ENCODE measurements at regions not wholly inside any gene's neighbourhood (a gene's known extent, or its start where the extent isn't known, plus 50 kb on each side); places are given as distances from the start of the nearest gene placed in this dataset.

DNA sequence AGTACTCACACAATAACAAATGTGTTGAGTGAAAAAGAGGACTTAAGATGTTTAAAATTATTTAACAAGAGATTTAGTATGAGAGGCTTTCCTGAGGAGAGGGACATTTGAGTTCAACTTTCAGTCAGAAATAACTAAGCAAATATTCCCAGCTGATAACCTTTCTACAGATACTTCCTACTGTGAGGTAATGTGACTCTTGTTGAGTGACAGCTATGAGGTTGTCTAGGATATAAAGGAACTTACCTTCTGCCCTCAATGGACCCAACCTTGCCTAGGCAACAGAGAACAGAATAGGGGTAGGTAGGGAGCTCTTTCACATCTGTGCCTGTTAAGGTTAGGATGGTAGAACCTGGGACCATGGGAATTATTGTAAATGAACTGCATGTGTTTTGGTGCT, 54.7 kb downstream of the GLUD2 start:
- no peak for DNase-seq

DNA sequence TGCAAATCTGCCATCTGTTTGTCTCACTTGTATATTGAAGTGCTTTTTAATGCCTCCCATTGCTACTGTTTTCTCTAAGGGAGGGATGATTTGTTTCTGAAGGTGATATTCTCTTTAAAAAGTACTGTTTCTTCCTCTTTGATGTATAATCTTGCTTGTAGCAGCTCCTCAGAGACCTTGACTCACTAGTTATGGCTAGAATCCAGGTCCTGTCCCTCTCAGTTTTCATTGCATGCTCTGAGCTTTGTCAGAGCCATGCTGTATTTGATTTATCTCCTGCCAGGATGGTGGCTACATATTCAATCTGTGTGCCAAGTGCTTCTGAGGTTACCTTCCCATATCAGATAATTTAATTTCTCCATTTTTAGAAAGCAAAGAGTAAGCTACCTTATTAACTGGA, 56.0 kb downstream of the GLUD2 start:
- no peak for DNase-seq

DNA sequence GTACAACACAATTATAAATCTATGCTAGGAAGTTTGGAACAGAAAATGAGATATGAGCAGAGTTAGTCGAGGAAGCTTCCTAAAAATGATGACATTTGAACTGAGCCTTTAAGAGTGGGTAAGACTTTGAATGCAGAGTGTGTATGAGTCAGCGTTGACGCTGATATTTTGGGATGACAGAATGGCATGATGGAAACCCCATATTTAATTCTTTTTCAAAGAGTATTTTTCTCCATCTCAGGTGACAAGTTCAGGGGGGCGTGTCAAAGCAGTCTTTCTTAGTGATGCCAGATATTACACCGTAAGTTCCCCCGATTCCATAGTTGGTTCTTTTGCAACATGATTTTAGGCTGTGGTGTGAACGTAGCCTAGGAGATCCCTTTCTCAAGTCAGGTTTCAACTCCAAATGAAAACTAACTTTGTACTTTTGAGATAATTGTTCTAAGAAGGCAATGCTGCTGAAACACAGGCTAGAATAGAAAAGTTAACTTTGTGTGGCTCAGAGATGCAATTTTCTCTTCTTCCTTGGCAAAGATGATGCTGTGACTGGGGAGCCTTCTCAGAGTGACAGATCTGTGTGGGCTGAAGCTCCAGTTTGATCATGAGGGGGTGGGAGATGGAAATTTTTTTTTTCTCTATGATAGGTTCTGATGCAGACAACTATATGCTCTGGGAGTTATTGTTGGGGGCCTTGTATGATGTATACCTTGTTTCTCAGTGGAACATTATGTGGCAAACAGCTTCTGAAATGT, 59.2 kb downstream of the GLUD2 start:
- no peak for DNase-seq

DNA sequence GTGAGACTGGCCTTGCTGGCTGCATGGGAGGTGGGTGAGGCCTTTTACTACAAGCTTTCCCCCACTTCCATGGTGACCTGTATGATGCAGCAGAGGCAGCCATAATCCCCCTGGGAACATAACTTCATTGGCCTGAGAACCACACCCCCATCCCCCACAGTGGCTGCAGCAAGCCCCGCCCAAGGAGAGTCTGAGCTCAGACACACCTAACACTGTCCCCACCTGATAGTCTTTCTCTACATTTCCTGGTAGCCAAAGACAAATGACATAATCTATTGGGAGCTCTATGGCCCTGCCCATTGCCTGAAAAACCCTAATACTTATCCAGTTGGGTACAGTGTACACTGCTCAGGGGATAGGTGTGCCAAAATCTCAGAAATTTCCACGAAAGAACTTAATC, 62.6 kb downstream of the GLUD2 start:
- no peak for DNase-seq

GRCh38 chrX:121110536-121110935, 63.1 kb downstream of the GLUD2 start:
- no peak for DNase-seq

DNA sequence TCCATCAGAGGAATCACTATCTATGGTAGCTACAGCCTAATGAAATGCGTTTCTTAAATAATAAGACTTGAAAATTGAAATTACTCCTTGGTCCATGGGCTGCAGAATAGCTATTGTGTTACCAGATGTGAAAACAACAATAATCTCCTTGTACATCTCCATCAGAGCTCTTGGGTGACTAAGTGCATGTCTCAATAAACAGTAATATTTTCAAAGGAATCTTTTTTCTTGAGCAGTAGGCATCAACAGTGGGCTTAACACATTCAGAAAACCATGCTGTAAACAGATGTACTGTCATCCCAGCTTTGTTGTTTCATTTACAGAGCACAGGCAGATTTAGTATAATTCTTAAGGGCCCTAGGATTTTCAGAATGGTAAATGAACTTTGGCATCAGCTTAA, 67.3 kb downstream of the GLUD2 start:
- no peak for DNase-seq

GRCh38 chrX:121120690-121121605, 73.5 kb downstream of the GLUD2 start:
- no peak for DNase-seq

- no peak for DNase-seq
Observed at GRCh38 chrX:121122332-121122731, 74.9 kb downstream of the GLUD2 start.

- no peak for DNase-seq
Observed at GRCh38 chrX:121128925-121129877, 81.8 kb downstream of the GLUD2 start.

DNA sequence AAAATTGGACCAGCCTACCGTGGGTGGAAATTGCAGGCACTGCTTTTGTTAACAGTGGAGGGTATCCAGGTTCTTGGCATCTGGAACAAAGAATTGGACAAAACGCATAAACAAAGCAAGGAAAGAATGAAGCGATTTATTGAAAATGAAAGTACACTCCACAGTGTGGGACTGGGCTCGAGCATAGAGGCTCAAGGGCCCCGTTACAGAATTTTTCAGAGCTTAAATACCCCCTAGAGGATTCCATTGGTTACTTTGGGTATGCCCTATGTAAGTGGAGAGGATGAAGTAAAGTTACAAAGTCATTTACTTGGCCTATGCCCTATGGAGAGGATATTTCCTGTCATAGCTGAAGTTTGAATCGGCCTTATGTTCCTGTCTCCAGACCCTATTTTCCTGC, 85.3 kb downstream of the GLUD2 start:
- DNase-seq: no peak

DNA sequence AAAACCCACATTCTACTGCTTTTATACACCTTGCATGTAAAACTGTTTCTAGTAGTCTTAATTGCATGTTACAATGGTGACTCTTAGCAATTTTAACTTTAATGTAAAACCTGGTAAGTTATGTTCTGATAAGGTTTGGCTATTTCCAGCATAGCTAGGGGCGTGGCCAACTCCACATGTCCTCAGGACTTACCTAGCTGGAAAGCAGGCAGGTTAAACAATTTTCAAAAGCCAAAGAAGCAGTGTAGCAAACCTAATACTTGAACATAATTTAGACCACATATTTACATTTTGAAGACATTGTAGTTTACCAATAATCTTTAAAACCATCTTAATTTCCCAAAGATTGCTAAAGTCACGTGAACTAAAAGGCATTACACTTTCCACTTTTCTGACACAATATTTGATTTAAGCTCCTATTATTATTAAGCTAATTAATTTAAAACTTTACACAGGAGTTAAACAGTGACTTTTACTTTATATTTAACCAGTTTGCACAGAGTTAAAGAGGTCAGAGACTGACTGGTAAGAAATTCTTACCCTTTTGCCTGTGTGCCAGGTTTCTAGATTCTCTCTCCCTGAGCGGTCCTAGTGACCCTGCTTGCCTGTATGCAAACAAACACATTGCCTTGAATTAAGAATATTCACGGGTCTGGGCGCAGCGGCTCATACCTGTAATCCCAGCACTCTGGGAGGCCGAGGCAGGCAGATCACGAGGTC, 88.2 kb downstream of the GLUD2 start:
- no peak for DNase-seq

DNA sequence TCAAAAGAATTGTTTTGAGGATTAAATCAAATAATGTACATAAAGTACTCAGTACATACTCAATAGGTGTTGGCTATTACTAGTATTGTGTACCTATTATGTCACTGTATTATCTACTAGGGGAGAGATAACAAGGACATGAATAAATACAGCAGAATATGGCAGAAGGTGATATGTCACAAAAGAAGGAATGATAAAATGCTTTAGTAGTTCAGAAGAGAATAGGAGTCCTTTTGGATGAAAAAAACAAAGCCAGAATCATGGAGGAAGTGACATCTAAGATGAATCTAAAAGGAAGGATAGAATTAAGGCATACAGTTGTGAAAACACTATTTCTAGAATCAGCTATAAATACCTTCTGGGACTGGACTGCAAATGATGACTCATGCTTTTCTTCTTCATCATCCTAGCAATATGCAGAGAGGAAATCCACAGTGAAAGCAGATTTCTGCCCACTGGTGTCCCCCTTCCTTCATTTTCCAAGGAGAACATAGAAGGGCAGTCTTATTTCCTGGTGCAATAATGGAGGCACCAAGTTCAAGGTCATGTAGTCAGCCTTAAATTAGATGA, 98.7 kb downstream of the GLUD2 start:
- no peak for DNase-seq

GRCh38 chrX:121150217-121150616, 102.8 kb downstream of the GLUD2 start:
- no peak for DNase-seq

- no peak for DNase-seq
Observed at GRCh38 chrX:121151293-121151692, 103.9 kb downstream of the GLUD2 start.

DNA sequence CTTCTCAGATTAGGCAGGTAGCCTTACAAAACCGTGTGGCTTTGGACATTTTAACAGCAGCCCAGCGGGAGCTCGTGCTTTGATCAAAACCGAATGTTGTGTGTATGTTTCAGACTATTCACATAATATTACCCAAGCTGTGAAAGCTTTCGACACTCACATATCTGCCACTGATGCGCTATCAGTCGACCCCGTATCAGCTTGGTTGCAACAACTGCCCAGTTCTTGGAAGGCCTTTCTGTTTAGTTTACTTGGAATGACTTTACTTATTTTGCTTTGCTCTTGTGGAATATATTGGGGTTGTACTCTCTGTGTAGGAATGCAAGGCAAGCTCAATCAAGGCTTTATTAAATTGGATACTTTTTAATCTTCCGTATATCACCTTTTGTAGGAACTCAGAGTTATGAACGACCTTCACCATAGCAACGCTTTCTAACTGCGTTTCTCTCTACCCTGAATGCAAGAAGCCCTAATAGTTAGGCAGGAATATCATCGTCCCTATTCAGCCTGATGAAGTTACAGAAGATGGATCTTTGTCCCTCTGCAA, 107.5 kb downstream of the GLUD2 start:
- DNase-seq: no peak

DNA sequence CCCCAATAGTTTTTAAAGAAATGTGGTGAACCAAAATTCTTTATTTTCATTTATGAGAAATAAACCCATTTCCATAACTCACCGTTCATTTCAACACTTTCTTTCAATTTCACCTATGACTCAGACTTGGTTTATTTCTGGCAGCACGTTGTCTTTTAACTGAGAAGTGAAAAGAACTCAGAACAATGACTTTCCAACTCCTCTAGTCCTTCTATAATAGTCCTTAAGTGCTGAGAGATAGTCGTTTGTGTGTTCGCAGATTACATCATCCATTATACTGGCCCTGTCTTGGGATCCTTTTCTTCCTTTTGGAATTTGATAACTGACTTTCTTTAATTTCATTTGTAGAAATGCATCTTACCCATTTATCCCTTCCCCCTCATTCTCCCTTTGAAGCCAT, 113.6 kb downstream of the GLUD2 start:
- no peak for DNase-seq

- DNase-seq: no peak
Observed at GRCh38 chrX:121161501-121161933, 114.1 kb downstream of the GLUD2 start.

- DNase-seq: no peak
Observed at GRCh38 chrX:121163443-121163842, 116.0 kb downstream of the GLUD2 start.

DNA sequence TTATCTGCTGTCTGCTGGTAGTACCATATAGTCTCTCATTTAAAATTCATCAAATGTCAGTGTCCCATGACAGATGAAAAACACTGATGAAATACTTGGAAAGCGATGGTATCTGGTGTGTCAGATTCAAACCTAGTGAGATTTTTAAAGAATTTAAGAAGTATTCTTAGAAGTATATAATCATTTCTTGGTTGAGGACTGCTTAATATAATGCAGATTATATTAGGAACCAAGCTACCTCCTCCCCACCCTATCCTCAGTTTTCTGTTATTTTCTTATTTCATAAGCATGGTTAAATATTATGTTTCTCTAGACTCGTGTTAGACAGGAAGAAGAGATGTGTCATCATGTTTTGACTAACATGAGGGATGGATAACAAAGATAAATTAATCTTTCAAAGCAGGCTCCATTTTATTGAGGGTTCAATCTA, 118.5 kb downstream of the GLUD2 start:
- no peak for DNase-seq

- no peak for DNase-seq
Observed at GRCh38 chrX:121169099-121170035, 122.0 kb downstream of the GLUD2 start.
